Neural cell (in vitro differentiated cells): ENCODE measurements at regions not wholly inside any gene's neighbourhood (a gene's known extent, or its start where the extent isn't known, plus 50 kb on each side); places are given as distances from the start of the nearest gene placed in this dataset.
A peak's percentile ranks its signal among the peaks of the same experiment; 100 is the strongest.
"Not testable (repeated sequence)": the region's sequence is repeated elsewhere in the genome, so short reads cannot be mapped to it uniquely, and the experiment has no call there.

Experiments
- H2AFZ ChIP-seq: fragments of 200-600, 300-800 bp; sonication (generic), shearing (Covaris generic); 2 replicates; pipeline ENCODE4 v1.6.0; 2014; ENCODE audit warnings: low read depth, mild to moderate bottlenecking, antibody characterized with exemption, low read length, moderate library complexity
- H3F3A ChIP-seq: fragments of 200-600 bp; shearing (Covaris generic); 2 replicates; pipeline ENCODE4 v1.6.1; 2016; ENCODE audit warnings: mild to moderate bottlenecking, moderate library complexity, mixed read lengths, antibody characterized with exemption, low read length; ENCODE audit not compliant: insufficient read depth, poor library complexity, severe bottlenecking
- H3K27ac ChIP-seq: fragments of 200-600, 300-800 bp; sonication (generic), shearing (Covaris generic); 2 replicates; pipeline ENCODE4 v1.5.1; 2014; ENCODE audit warnings: mild to moderate bottlenecking, low read length, moderate library complexity
- H3K27me3 ChIP-seq: fragments of 300-800, 200-600 bp; sonication (generic), shearing (Covaris generic); 2 replicates; pipeline ENCODE4 v1.6.0; 2014; ENCODE audit warnings: mild to moderate bottlenecking, low read depth, low read length, moderate library complexity; ENCODE audit not compliant: insufficient read depth
- H3K36me3 ChIP-seq: fragments of 300-800, 200-600 bp; sonication (generic), shearing (Covaris generic); 2 replicates; pipeline ENCODE4 v1.5.1; 2014; ENCODE audit warnings: mild to moderate bottlenecking, antibody characterized with exemption, low read length, moderate library complexity; ENCODE audit not compliant: insufficient read depth
- H3K4me2 ChIP-seq: fragments of 300-800, 200-600 bp; sonication (generic), shearing (Covaris generic); 2 replicates; pipeline ENCODE4 v1.6.0; 2014; ENCODE audit warnings: mild to moderate bottlenecking, low read length
- H3K4me3 ChIP-seq: fragments of 300-800, 200-600 bp; sonication (generic), shearing (Covaris generic); 2 replicates; pipeline ENCODE4 v1.5.1; 2014; ENCODE audit warnings: mild to moderate bottlenecking, low read length, moderate library complexity
- H3K79me2 ChIP-seq: fragments of 200-600 bp; shearing (Covaris generic); replicated peaks from 2 replicates; pipeline ENCODE4 v1.6.0; 2014; ENCODE audit warnings: mild to moderate bottlenecking, low read length, moderate library complexity; ENCODE audit not compliant: insufficient read depth
- H3K9ac ChIP-seq: fragments of 300-800, 200-600 bp; sonication (generic), shearing (Covaris generic); 2 replicates; pipeline ENCODE4 v1.6.1; 2016; ENCODE audit warnings: mild to moderate bottlenecking, low read length, mixed read lengths
- H3K9me2 ChIP-seq: fragments of 200-600 bp; shearing (Covaris generic); 2 replicates; pipeline ENCODE4 v1.6.1; 2016; ENCODE audit warnings: mild to moderate bottlenecking, low read length, mixed read lengths; ENCODE audit not compliant: insufficient read depth
- H3K9me3 ChIP-seq: fragments of 200-600, 300-800 bp; sonication (generic), shearing (Covaris generic); 2 replicates; pipeline ENCODE4 v1.6.1; 2016; ENCODE audit warnings: mild to moderate bottlenecking, mixed run types, low read length, moderate library complexity, mixed read lengths
- H4K20me1 ChIP-seq: fragments of 200-600 bp; shearing (Covaris generic); 2 replicates; pipeline ENCODE4 v1.6.1; 2016; ENCODE audit warnings: mild to moderate bottlenecking, mixed run types; ENCODE audit not compliant: insufficient read depth
- CTCF ChIP-seq: fragments of 450-650 bp; IDR thresholded peaks from 2 replicates; pipeline ENCODE4 v1.5.1; 2014; ENCODE audit warnings: antibody characterized with exemption, mild to moderate bottlenecking, moderate library complexity; ENCODE audit not compliant: poor library complexity, severe bottlenecking
- EP300 ChIP-seq: fragments of 450-650 bp; conservative IDR thresholded peaks from 2 replicates; pipeline ENCODE4 v1.6.1; 2014; ENCODE audit warnings: antibody characterized with exemption, mild to moderate bottlenecking, moderate library complexity; ENCODE audit not compliant: poor library complexity, severe bottlenecking
- EZH2 ChIP-seq: fragments of 200-600, 300-800 bp; shearing (Covaris generic), sonication (generic); IDR thresholded peaks from 2 replicates; pipeline ENCODE4 v1.6.1; 2014; ENCODE audit warnings: antibody characterized with exemption, low read length, borderline replicate concordance, mild to moderate bottlenecking; ENCODE audit not compliant: insufficient read depth, poor library complexity, severe bottlenecking
- MXI1 ChIP-seq: fragments of 450-650 bp; conservative IDR thresholded peaks from 2 replicates; pipeline ENCODE4 v1.6.1; 2014; ENCODE audit warnings: antibody characterized with exemption, mild to moderate bottlenecking; ENCODE audit not compliant: poor library complexity, severe bottlenecking
- POLR2AphosphoS5 ChIP-seq: IDR thresholded peaks from 2 replicates; pipeline ENCODE4 v1.6.1; 2012
- RAD21 ChIP-seq: fragments of 450-650 bp; conservative IDR thresholded peaks from 2 replicates; pipeline ENCODE4 v1.6.1; 2014; ENCODE audit warnings: antibody characterized with exemption, mild to moderate bottlenecking, moderate library complexity
- REST ChIP-seq: IDR thresholded peaks from 2 replicates; pipeline ENCODE4 v1.6.1; 2012; ENCODE audit warnings: borderline replicate concordance
- SMC3 ChIP-seq: fragments of 450-650 bp; conservative IDR thresholded peaks from 2 replicates; pipeline ENCODE4 v1.6.1; 2014; ENCODE audit warnings: antibody characterized with exemption, mild to moderate bottlenecking, moderate library complexity; ENCODE audit not compliant: poor library complexity
- TAF1 ChIP-seq: IDR thresholded peaks from 2 replicates; pipeline ENCODE4 v1.6.1; 2012; ENCODE audit warnings: low read depth

GRCh38 chr4:188444500-188444899, 305.3 kb downstream of the TRIML1 start:
- Histone ChIP-seq H3F3A (no peaks in the 10 kb centered on the region), H3K36me3 (no peaks in the 10 kb centered on the region), H3K4me3 (no peak overlapping the region), H3K79me2 (no peaks in the 10 kb centered on the region), H3K9ac (no peak overlapping the region), H3K9me3 (no peaks in the 10 kb centered on the region), H3K9me2 (no peaks in the 10 kb centered on the region), H2AFZ (no peak overlapping the region), H4K20me1 (no peaks in the 10 kb centered on the region), H3K27me3 (no peaks in the 10 kb centered on the region), H3K4me2 (no peak overlapping the region), H3K27ac (no peak overlapping the region)
- TF ChIP-seq CTCF (no peak), TAF1 (no peak), EP300 (no peak), EZH2 (no peak), MXI1 (no peak), REST (no peak), RAD21 (no peak), SMC3 (no peak), POLR2AphosphoS5 (no peak)

GRCh38 chr4:188448996-188449395, 309.8 kb downstream of the TRIML1 start:
- H3K9ac ChIP-seq, H3K4me3 ChIP-seq, H3F3A ChIP-seq: not testable (repeated sequence)

GRCh38 chr4:188450571-188450970, 311.3 kb downstream of the TRIML1 start:
- Histone ChIP-seq H3K79me2 (no peaks in the 10 kb centered on the region), H3K27me3 (no peaks in the 10 kb centered on the region), H3F3A (no peaks in the 10 kb centered on the region), H3K9me3 (no peaks in the 10 kb centered on the region), H3K9ac (no peak overlapping the region), H3K9me2 (no peaks in the 10 kb centered on the region), H3K4me3 (no peak overlapping the region), H3K27ac (no peak overlapping the region), H4K20me1 (no peaks in the 10 kb centered on the region), H2AFZ (no peak overlapping the region), H3K36me3 (no peaks in the 10 kb centered on the region), H3K4me2 (no peak overlapping the region)
- TF ChIP-seq POLR2AphosphoS5 (peak; percentile 31), EZH2 (no peak), EP300 (no peak), RAD21 (no peak), REST (no peak), TAF1 (no peak)

More at GRCh38 chr4:188448996-188449395, 309.8 kb downstream of the TRIML1 start:
- not testable (repeated sequence) for H3K9me3 ChIP-seq, H2AFZ ChIP-seq, H3K4me2 ChIP-seq, H3K27ac ChIP-seq, H3K27me3 ChIP-seq, H3K79me2 ChIP-seq, H4K20me1 ChIP-seq, H3K9me2 ChIP-seq, H3K36me3 ChIP-seq
